H1 (cell line): ENCODE measurements at regions not wholly inside any gene's neighbourhood (a gene's known extent, or its start where the extent isn't known, plus 50 kb on each side); places are given as distances from the start of the nearest gene placed in this dataset.

Experiments
- CTCF ChIA-PET: fragments of 300-600 bp; sonication (Branson Sonifier 250); formaldehyde crosslinking; loops from one replicate; lab custom pipeline; 2021; ENCODE audit not compliant: partially characterized antibody; lab: Charles Lee
- POLR2A ChIA-PET: fragments of 300-600 bp; sonication (Branson Sonifier 250); formaldehyde crosslinking; loops from one replicate; lab custom pipeline; 2021; ENCODE audit warnings: inconsistent platforms; ENCODE audit not compliant: partially characterized antibody; lab: Charles Lee
- DNase-seq, 2 experiments: peaks; one replicate each; pipeline versions ENCODE4 v3.0.0 to v3.0.0-alpha.2; 2010 to 2022; ENCODE audit warnings: low spot score in 2 of 2, low read depth in 1 of 2, mixed read lengths in 1 of 2
- FAIRE-seq: peaks from 2 replicates; lab custom pipeline; 2011; peaks lifted over from hg19 to GRCh38; lab: Jason Lieb, UNC
- H2AFZ ChIP-seq: 2 replicates; pipeline ENCODE4 v1.8.1; 2012; ENCODE audit warnings: low read length, inconsistent platforms
- H2AK5ac ChIP-seq: 2 replicates; pipeline ENCODE4 v1.6.1; 2013; ENCODE audit warnings: low read depth, low read length
- H2BK120ac ChIP-seq: replicated peaks from 2 replicates; pipeline ENCODE3; 2013; ENCODE audit warnings: low read depth, low read length, inconsistent platforms
- H2BK12ac ChIP-seq: 2 replicates; pipeline ENCODE4 v1.6.1; 2013; ENCODE audit warnings: low read depth, low read length
- H2BK15ac ChIP-seq: 2 replicates; pipeline ENCODE4 v1.6.1; 2013; ENCODE audit warnings: low read length
- H2BK20ac ChIP-seq: 2 replicates; pipeline ENCODE4 v1.6.1; 2013; ENCODE audit warnings: low read length
- H2BK5ac ChIP-seq: 2 replicates; pipeline ENCODE4 v1.6.1; 2013; ENCODE audit warnings: low read depth, low read length
- H3K14ac ChIP-seq: 2 replicates; pipeline ENCODE4 v1.6.1; 2013; ENCODE audit warnings: inconsistent platforms; ENCODE audit not compliant: insufficient read length
- H3K18ac ChIP-seq: 2 replicates; pipeline ENCODE4 v1.6.1; 2013; ENCODE audit warnings: low read length; ENCODE audit errors: extremely low read depth
- H3K23ac ChIP-seq: 2 replicates; pipeline ENCODE4 v1.6.1; 2013; ENCODE audit warnings: inconsistent platforms; ENCODE audit not compliant: insufficient read length
- H3K23me2 ChIP-seq: 2 replicates; pipeline ENCODE4 v1.6.1; 2013; ENCODE audit warnings: low read depth, low read length
- H3K27ac ChIP-seq: 2 replicates; pipeline ENCODE4 v1.6.1; 2011; ENCODE audit warnings: low read depth, low read length, inconsistent platforms
- H3K27me3 ChIP-seq, 4 experiments: replicated peaks in 1 of 4; 1 replicate in 1 of 4; 2 replicates in 3 of 4; pipeline versions ENCODE4 v1.6.1 to v1.8.1; 2011 to 2013; ENCODE audit warnings: low read length in 3 of 4, mild to moderate bottlenecking in 3 of 4, inconsistent platforms in 2 of 4, mixed read lengths in 2 of 4, moderate library complexity in 1 of 4; ENCODE audit not compliant: control insufficient read depth in 3 of 4, insufficient read depth in 3 of 4; ENCODE audit errors: extremely low read depth in 1 of 4
- H3K36me3 ChIP-seq, 4 experiments: 2 replicates each; pipeline versions ENCODE4 v1.6.1 to v1.8.1; 2011 to 2013; ENCODE audit warnings: mild to moderate bottlenecking in 4 of 4, low read length in 3 of 4, moderate library complexity in 2 of 4, control low read depth in 1 of 4, inconsistent platforms in 1 of 4; ENCODE audit not compliant: insufficient read depth in 4 of 4, control insufficient read depth in 2 of 4
- H3K4ac ChIP-seq: replicated peaks from 2 replicates; pipeline ENCODE3; 2013; ENCODE audit warnings: low read length, low read depth, mixed read lengths, inconsistent platforms; ENCODE audit not compliant: insufficient read length
- H3K4me1 ChIP-seq, 4 experiments: replicated peaks in 1 of 4; 1 replicate in 1 of 4; 2 replicates in 3 of 4; pipeline versions ENCODE4 v1.6.1 to v1.8.1; 2011 to 2013; ENCODE audit warnings: low read length in 3 of 4, inconsistent platforms in 2 of 4, mixed read lengths in 1 of 4; ENCODE audit not compliant: insufficient read depth in 4 of 4, control insufficient read depth in 3 of 4
- H3K4me2 ChIP-seq, 2 experiments: 2 replicates each; pipeline versions ENCODE4 v1.6.1 to v1.8.1; 2011 to 2013; ENCODE audit warnings: low read depth in 2 of 2, low read length in 2 of 2, control low read depth in 1 of 2, inconsistent platforms in 1 of 2, mild to moderate bottlenecking in 1 of 2; ENCODE audit not compliant: insufficient read depth in 1 of 2
- H3K4me3 ChIP-seq, 4 experiments: fragments of 200-600, 300-600 bp in 1 of 4; sonication (generic), shearing (Covaris generic), sonication (Bioruptor Twin) in 1 of 4; 2 replicates each; pipeline versions ENCODE4 v1.5.1 to v1.8.1; 2011 to 2016; ENCODE audit warnings: low read length in 4 of 4, low read depth in 3 of 4, control low read depth in 2 of 4, inconsistent platforms in 2 of 4, mild to moderate bottlenecking in 2 of 4, mixed read lengths in 1 of 4, moderate library complexity in 1 of 4; ENCODE audit not compliant: insufficient read depth in 2 of 4; ENCODE audit errors: extremely low read depth in 1 of 4
- H3K56ac ChIP-seq: replicated peaks from 2 replicates; pipeline ENCODE3; 2013; ENCODE audit warnings: low read depth, mild to moderate bottlenecking, mixed read lengths, low read length, inconsistent platforms; ENCODE audit not compliant: insufficient read length
- H3K79me1 ChIP-seq: 2 replicates; pipeline ENCODE4 v1.6.1; 2013; ENCODE audit warnings: low read depth, low read length, control low read depth
- H3K79me2 ChIP-seq, 2 experiments: 2 replicates each; pipeline versions ENCODE4 v1.6.1 to v1.8.1; 2012 to 2013; ENCODE audit warnings: low read length in 2 of 2, mild to moderate bottlenecking in 2 of 2, inconsistent platforms in 1 of 2; ENCODE audit not compliant: insufficient read depth in 2 of 2, control insufficient read depth in 1 of 2
- H3K9ac ChIP-seq, 4 experiments: replicated peaks in 1 of 4; 1 replicate in 1 of 4; 2 replicates in 3 of 4; pipeline versions ENCODE4 v1.6.1 to v1.8.1; 2011 to 2013; ENCODE audit warnings: low read depth in 3 of 4, low read length in 3 of 4, control low read depth in 2 of 4, mild to moderate bottlenecking in 2 of 4, moderate library complexity in 2 of 4, inconsistent platforms in 1 of 4; ENCODE audit errors: extremely low read depth in 1 of 4
- H3K9me3 ChIP-seq, 2 experiments: 2 replicates each; pipeline versions ENCODE4 v1.6.1 to v1.8.1; 2012 to 2013; ENCODE audit warnings: mild to moderate bottlenecking in 2 of 2, moderate library complexity in 2 of 2, control low read depth in 1 of 2, inconsistent platforms in 1 of 2, low read depth in 1 of 2, low read length in 1 of 2, mixed read lengths in 1 of 2; ENCODE audit not compliant: insufficient read depth in 2 of 2
- H4K20me1 ChIP-seq, 2 experiments: replicated peaks in 1 of 2; 2 replicates each; pipeline versions ENCODE3 to v1.8.1; 2011 to 2013; ENCODE audit warnings: inconsistent platforms in 2 of 2, low read length in 2 of 2, mild to moderate bottlenecking in 1 of 2; ENCODE audit not compliant: insufficient read depth in 2 of 2, control insufficient read depth in 1 of 2
- H4K5ac ChIP-seq: 2 replicates; pipeline ENCODE4 v1.6.1; 2013; ENCODE audit warnings: low read length, low read depth, mixed read lengths, inconsistent platforms; ENCODE audit not compliant: insufficient read length
- H4K8ac ChIP-seq: 2 replicates; pipeline ENCODE4 v1.8.0; 2013; ENCODE audit warnings: mild to moderate bottlenecking, moderate library complexity, low read length, inconsistent platforms; ENCODE audit not compliant: insufficient read depth; ENCODE audit errors: extremely low read depth
- H4K91ac ChIP-seq: replicated peaks from 2 replicates; pipeline ENCODE3; 2013; ENCODE audit warnings: low read length, mixed read lengths, inconsistent platforms; ENCODE audit not compliant: insufficient read length
- CBX5 ChIP-seq: fragments of 300-800, 300-1000 bp; sonication (generic); IDR thresholded peaks from 2 replicates; pipeline ENCODE4 v1.7.1; 2016; ENCODE audit warnings: antibody characterized with exemption, low read length, low read depth
- GABPA ChIP-seq: IDR thresholded peaks from 2 replicates; pipeline ENCODE4 v1.6.1; 2011; ENCODE audit warnings: mild to moderate bottlenecking, low read length, moderate library complexity, borderline replicate concordance; ENCODE audit not compliant: insufficient read depth
- HDAC2 ChIP-seq, 2 experiments: fragments of 300-600 bp in 1 of 2; sonication (generic) in 1 of 2; IDR thresholded peaks; 2 replicates each; pipeline ENCODE4 v1.6.1; 2011 to 2012; ENCODE audit warnings: low read depth in 2 of 2, low read length in 2 of 2, mild to moderate bottlenecking in 2 of 2, moderate library complexity in 2 of 2, borderline replicate concordance in 1 of 2, inconsistent platforms in 1 of 2
- JUN ChIP-seq: IDR thresholded peaks from 2 replicates; pipeline ENCODE4 v1.6.1; 2011; ENCODE audit warnings: low read depth, mild to moderate bottlenecking, improper control_type of control experiment, low read length
- PHF8 ChIP-seq: fragments of 200-600 bp; sonication (generic); conservative IDR thresholded peaks from 2 replicates; pipeline ENCODE4 v1.7.1; 2012; ENCODE audit warnings: low read depth, mild to moderate bottlenecking, inconsistent platforms, low read length, moderate library complexity
- RFX5 ChIP-seq: IDR thresholded peaks from 2 replicates; pipeline ENCODE4 v1.6.1; 2011; ENCODE audit warnings: low read depth, low read length, improper control_type of control experiment, borderline replicate concordance
- TEAD4 ChIP-seq: IDR thresholded peaks from 2 replicates; pipeline ENCODE4 v1.6.1; 2012; ENCODE audit warnings: low read depth, low read length, inconsistent platforms, mixed read lengths
- WGBS, 2 experiments: shearing (Covaris generic) in 1 of 2; methylation state at CpG; one replicate each; pipeline versions ENCODE4 v1.1.6 to v1.1.7; 2013 to 2015; ENCODE audit warnings: low lambda C conversion rate in 2 of 2, mixed read lengths in 2 of 2, inconsistent platforms in 1 of 2, low coverage in 1 of 2, missing lambda C conversion rate in 1 of 2; ENCODE audit not compliant: insufficient replicate concordance in 2 of 2, insufficient coverage in 1 of 2, insufficient read length in 1 of 2; ENCODE audit errors: extremely low coverage in 1 of 2, missing lambda C conversion rate in 1 of 2; 5-methylcytosine and 5-hydroxymethylcytosine counted together
- TF ChIP-seq, protein P1 (sequence below): IDR thresholded peaks from 2 replicates; pipeline ENCODE4 v1.6.1; 2011; ENCODE audit warnings: low read depth, mild to moderate bottlenecking, low read length; ENCODE audit not compliant: insufficient read depth

DNA sequence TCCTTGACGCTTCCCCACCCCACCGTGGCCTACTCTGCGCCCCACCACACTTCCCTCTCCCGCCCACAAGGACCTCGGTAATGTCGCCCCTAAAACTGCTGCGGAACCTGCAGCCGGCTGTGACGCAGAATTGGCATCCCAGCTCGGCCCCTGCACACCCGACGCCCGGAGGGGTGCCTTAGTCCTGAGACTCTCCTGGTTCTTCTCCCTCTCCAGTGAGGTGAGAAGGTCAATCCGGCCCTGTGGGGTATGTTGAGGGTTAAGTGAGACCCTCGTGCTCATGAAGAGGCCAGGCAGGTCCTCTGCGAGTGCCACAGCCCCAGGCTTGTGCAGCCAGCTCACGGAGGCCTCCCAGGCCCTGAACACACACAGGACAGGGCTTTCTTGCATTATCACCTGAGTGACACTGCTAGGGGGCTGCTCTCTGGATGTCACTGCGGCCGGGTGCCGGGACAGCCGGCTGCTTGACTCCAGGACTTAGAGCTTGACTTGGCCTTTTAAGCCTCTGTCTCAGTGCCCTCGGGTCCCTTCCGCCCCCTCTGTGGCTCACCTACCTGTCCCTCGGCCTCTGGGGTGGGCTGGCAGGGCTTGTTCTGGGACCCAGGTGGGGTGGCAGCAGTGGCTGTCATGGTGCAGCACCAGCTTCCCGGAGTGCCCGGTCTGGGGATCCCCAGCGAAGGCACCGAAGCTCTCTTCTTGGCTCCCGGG, 106.9 kb upstream of the C14orf180 start:
- CTCF ChIA-PET = interaction anchor here (0.6 to 4.1 kb wide), 24 partner anchors 9 to 359 kb away, joined by 3 to 20 read pairs (median 4); no protein-coding TSS in a partner anchor
- Histone ChIP-seq H2AK5ac (no peak overlapping the region), H2BK20ac (no peak overlapping the region), H3K79me1 (no peaks in the 10 kb centered on the region), H4K5ac (no peak overlapping the region), H3K4me1 (no peaks in the 10 kb centered on the region; a peak in 2 of 7 replicates), H2BK12ac (no peak overlapping the region), H4K20me1 (peaks cover 0 to 8% of the 10 kb centered on the region in 2 experiments), H4K91ac (peak overlapping the region; percentile 40), H4K8ac (no peak overlapping the region), H3K23ac (no peak overlapping the region), H3K18ac (no peak overlapping the region), H3K9me3 (no peaks in the 10 kb centered on the region), H3K56ac (no peak overlapping the region), H3K27me3 (no peaks in the 10 kb centered on the region; a peak in 1 of 7 replicates), H3K4me3 (no peak overlapping the region), H3K36me3 (no peaks in the 10 kb centered on the region), H3K4me2 (no peak overlapping the region), H3K27ac (no peak overlapping the region), H3K14ac (no peak overlapping the region), H2BK15ac (no peak overlapping the region), H3K79me2 (no peaks in the 10 kb centered on the region), H2BK120ac (no peak overlapping the region), H2AFZ (no peak overlapping the region), H2BK5ac (no peak overlapping the region), H3K23me2 (peaks cover 9% of the 10 kb centered on the region; the same call in 1 of the 2 replicates), H3K9ac (no peak overlapping the region), H3K4ac (no peak overlapping the region)
- DNase-seq (no peak), FAIRE-seq (no peak)
- TF ChIP-seq, protein P1, sequence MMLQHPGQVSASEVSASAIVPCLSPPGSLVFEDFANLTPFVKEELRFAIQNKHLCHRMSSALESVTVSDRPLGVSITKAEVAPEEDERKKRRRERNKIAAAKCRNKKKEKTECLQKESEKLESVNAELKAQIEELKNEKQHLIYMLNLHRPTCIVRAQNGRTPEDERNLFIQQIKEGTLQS = no peak
- TF ChIP-seq TEAD4 (no peak), RFX5 (no peak), JUN (no peak), CBX5 (no peak), HDAC2 (IDR thresholded peaks at IDR 0.05; ENCODE audit: borderline replicate concordance in 1 of 2, low read depth in 2 of 2, low read length in 2 of 2) (no peak), PHF8 (no peak), GABPA (no peak)
- POLR2A ChIA-PET = no interaction called here
- 91% methylated on average over 26 of the region's 29 CpGs; no CpG with 5 or more reads in 1 of the 2 experiments for WGBS, 2 experiments
